HAP-1 (cell line): ENCODE measurements at regions not wholly inside any gene's neighbourhood (a gene's known extent, or its start where the extent isn't known, plus 50 kb on each side); places are given as distances from the start of the nearest gene placed in this dataset.

ENCODE experiments used
- DNase-seq, 2 experiments: peaks; one replicate each; pipeline ENCODE4 v3.0.0-alpha.2; 2016 to 2020; ENCODE audit warnings: low spot score in 2 of 2
- H3K27me3 ChIP-seq: fragments of 250-450 bp; sonication (Bioruptor Pico); 2 replicates; pipeline ENCODE4 v1.5.1; 2020; ENCODE audit warnings: low read depth, mild to moderate bottlenecking, moderate library complexity
- H3K36me3 ChIP-seq: fragments of 250-450 bp; sonication (Bioruptor Pico); replicated peaks from 2 replicates; pipeline ENCODE4 v1.5.1; 2020; ENCODE audit warnings: mild to moderate bottlenecking
- H3K4me1 ChIP-seq: fragments of 250-450 bp; sonication (Bioruptor Pico); 2 replicates; pipeline ENCODE4 v1.5.1; 2020; ENCODE audit warnings: mild to moderate bottlenecking
- H3K4me3 ChIP-seq: fragments of 250-450 bp; sonication (Bioruptor Pico); 2 replicates; pipeline ENCODE4 v1.5.1; 2020; ENCODE audit warnings: mild to moderate bottlenecking, moderate library complexity
- H3K9me3 ChIP-seq: fragments of 250-450 bp; sonication (Bioruptor Pico); 2 replicates; pipeline ENCODE4 v1.5.1; 2020; ENCODE audit warnings: mild to moderate bottlenecking, moderate library complexity
- in situ Hi-C: fragments of 300-500 bp; cut with MboI; formaldehyde crosslinking; loops from 3 replicates; pipeline ENCODE4 v1.14.3; 2020; ENCODE audit warnings: low sequenced_read_pairs, inconsistent platforms, mixed read lengths

- no peaks in the 10 kb centered on the region; the same call in 1 of the 2 replicates for H3K36me3 ChIP-seq
- no peak for DNase-seq
These were observed 98.9 kb downstream of the RPLP1 start for GRCh38 chr15:69551391-69552056.

GRCh38 chr15:69552057-69552815 is 99.6 kb downstream of the RPLP1 start:
- H3K4me1 ChIP-seq: peaks cover 29% of the 10 kb centered on the region
- no peaks in the 10 kb centered on the region for H3K27me3 ChIP-seq
- no peak overlapping the region for H3K4me3 ChIP-seq
- in situ Hi-C loops: no loop called here
- peaks cover 15% of the 10 kb centered on the region for H3K9me3 ChIP-seq
- H3K36me3 ChIP-seq: no peaks in the 10 kb centered on the region; the same call in 1 of the 2 replicates
- no peak for DNase-seq

More at GRCh38 chr15:69551391-69552056, 98.9 kb downstream of the RPLP1 start:
- Histone ChIP-seq H3K27me3 (no peaks in the 10 kb centered on the region), H3K9me3 (peaks cover 15% of the 10 kb centered on the region), H3K4me1 (peaks cover 23% of the 10 kb centered on the region), H3K4me3 (no peak overlapping the region)
- in situ Hi-C loops: no loop called here

DNA sequence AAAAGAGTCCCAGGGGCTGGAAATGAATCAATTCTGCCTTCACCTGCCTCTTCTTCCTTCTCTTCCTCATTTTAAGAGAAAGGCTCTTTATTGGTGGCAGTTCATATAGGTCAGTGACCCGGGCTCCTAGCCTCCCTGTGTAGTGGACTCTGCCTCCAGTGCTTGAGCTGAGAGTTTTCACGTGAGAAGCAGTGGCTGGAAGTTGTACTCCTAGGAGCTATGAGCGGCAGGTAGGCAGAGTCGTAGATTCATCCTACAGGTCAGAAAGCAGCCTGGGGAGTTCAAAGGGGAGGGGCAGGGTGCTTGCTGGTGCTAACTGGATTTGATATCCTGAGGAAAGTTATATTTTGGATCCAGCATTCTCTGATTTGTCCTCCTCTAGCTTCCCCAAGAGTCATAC is 101.1 kb downstream of the RPLP1 start:
- no peaks in the 10 kb centered on the region; the same call in 1 of the 2 replicates for H3K36me3 ChIP-seq
- peaks cover 38% of the 10 kb centered on the region for H3K4me1 ChIP-seq
- no peak for DNase-seq
- in situ Hi-C loops: no loop called here
- H3K9me3 ChIP-seq: peaks cover 15% of the 10 kb centered on the region
- no peak overlapping the region for H3K4me3 ChIP-seq
- H3K27me3 ChIP-seq: no peaks in the 10 kb centered on the region

DNA sequence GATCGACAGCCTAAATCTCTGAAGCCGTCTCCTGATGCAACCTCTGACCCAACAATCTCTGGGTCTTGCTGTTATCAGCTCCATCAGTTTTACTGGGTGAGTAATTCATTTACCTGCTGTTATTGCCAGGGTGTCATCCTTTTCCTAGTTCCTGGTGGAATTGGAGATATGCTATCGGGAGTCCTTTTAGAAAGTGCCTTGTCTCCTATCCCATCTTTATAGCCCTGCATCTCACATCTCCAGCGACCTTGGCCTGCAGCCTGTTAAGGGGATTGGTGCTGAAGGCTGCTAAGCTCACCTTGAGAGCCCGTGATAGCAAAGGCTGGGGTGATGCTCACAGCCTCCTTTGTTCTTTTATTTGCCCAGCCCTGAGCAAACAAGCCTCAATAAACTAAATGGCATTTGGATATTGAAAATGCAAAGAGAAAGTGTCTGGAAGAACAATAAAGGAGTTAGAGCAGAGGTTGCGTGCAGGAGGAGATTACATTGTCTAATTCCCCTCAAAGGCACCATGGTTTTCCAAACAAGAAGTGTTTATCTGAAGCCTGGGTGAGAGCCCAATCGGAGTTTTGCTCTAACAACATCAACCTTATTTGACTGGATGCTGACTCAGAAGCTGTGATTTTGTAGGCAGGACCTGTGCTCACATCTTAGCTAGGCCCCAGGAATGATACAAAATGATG is 101.8 kb downstream of the RPLP1 start:
- DNase-seq: peak; percentile 92 to 100
- in situ Hi-C loops: no loop called here
- Histone ChIP-seq H3K27me3 (no peaks in the 10 kb centered on the region), H3K4me1 (peaks cover 38% of the 10 kb centered on the region), H3K9me3 (peaks cover 15% of the 10 kb centered on the region), H3K4me3 (no peak overlapping the region), H3K36me3 (no peaks in the 10 kb centered on the region; the same call in 1 of the 2 replicates)

DNA sequence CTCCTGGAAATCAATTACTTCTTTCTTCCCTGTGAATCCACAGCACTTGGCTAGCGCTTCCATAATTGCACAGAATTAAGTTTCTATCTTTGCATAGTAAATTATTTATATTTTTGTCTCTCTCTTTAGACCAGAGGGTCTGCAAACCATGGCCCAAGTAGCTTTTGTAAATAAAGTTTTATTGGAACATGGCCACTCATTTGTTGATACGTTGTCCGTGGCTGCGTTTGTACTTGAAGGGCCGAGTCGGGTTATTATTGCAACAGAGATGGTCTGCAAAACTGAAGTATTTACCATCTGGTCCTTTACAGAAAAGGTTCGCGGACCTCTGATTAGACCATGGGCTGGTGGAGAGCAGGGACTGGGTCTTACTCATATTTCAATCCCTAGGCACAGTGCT is 102.5 kb downstream of the RPLP1 start:
- Histone ChIP-seq H3K9me3 (peaks cover 15% of the 10 kb centered on the region), H3K27me3 (no peaks in the 10 kb centered on the region), H3K36me3 (no peaks in the 10 kb centered on the region; the same call in 1 of the 2 replicates), H3K4me1 (peaks cover 38% of the 10 kb centered on the region), H3K4me3 (no peak overlapping the region)
- in situ Hi-C loops: no loop called here
- no peak for DNase-seq

- Histone ChIP-seq H3K4me3 (no peak overlapping the region), H3K9me3 (peaks cover 9% of the 10 kb centered on the region), H3K27me3 (no peaks in the 10 kb centered on the region), H3K36me3 (no peaks in the 10 kb centered on the region; the same call in 1 of the 2 replicates), H3K4me1 (peaks cover 38% of the 10 kb centered on the region)
- in situ Hi-C loops: no loop called here
- DNase-seq: no peak
These were observed 103.7 kb downstream of the RPLP1 start for GRCh38 chr15:69556344-69556743.

DNA sequence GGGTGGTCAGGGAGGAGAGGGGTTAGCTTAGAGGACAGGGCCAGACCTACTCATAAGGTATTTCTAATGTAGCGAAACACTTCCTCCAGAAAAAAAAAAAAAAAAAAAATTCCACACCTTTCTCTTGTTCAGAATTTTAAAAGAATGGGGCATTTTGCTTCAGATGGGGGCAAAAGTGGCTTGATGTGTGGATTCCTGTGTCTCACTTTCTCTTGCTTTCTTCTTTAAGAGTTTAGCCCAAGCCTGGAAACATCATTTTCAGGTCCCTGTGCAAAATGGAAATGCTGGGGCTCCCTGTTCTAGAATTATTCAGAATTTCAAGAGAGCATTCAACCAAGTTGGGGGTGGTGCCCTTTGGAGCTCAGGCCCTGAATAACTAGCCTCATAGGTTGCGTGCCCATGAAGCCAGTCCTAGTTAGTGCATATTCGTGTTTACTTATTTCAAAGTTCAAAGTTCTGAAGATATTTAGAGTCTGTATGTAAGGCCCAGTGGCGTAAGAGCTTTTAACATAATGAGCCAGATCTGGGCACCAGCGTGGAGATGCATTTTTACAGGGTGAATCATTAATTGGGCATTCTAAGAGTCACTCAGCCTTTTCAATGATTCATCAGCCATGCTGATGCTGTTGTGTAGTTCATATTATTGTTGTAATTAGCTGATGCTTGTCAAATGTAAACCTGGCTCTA is 104.5 kb downstream of the RPLP1 start:
- Histone ChIP-seq H3K4me1 (peaks cover 38% of the 10 kb centered on the region), H3K27me3 (no peaks in the 10 kb centered on the region), H3K9me3 (peaks cover 1% of the 10 kb centered on the region), H3K4me3 (no peak overlapping the region), H3K36me3 (no peaks in the 10 kb centered on the region; the same call in 1 of the 2 replicates)
- DNase-seq: peak; percentile 28
- in situ Hi-C loops: no loop called here

GRCh38 chr15:69557707-69558409 is 105.2 kb downstream of the RPLP1 start:
- Histone ChIP-seq H3K4me3 (no peak overlapping the region), H3K36me3 (no peaks in the 10 kb centered on the region; the same call in 1 of the 2 replicates), H3K27me3 (no peaks in the 10 kb centered on the region), H3K9me3 (no peaks in the 10 kb centered on the region), H3K4me1 (peaks cover 38% of the 10 kb centered on the region)
- in situ Hi-C loops: no loop called here
- peak; percentile 32 to 34 for DNase-seq

DNA sequence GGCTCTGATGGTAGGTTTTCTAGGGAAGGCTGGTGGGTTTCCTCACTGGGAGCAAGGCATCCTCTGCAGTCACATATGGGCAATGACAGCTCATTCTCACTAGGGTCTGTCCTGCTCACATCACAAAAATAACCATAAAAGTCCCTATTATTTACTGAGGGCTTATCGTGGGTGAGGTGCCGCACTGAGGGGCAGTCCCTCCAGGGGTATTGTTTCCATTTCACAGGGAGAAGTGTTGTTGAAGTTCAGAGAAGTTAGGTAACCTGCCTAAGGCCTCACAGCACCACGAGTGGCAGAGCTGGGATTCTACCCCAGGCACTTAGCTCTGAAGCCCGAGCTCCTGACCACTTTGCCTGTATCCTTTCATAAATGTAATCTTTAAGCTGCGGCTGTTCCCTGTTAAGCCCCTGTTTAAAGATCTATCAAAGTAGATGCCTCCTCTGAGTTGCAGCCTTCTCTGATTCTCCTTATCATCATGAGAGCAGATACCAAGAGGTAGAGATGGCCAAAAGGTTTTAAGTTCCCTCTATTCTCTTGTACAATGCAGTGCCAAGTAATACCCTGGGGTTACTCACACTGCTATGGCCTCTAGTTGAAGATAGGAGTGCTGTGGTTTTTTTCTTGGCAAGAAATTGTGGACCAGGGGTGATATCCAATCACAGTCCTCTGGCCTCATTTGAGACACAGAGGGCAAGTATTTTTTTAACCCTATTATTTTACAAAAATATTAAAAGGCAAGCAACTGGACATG is 107.0 kb downstream of the RPLP1 start:
- H3K36me3 ChIP-seq: no peaks in the 10 kb centered on the region; the same call in 1 of the 2 replicates
- H3K4me1 ChIP-seq: peaks cover 28% of the 10 kb centered on the region
- DNase-seq: no peak
- H3K4me3 ChIP-seq: no peak overlapping the region
- H3K9me3 ChIP-seq: no peaks in the 10 kb centered on the region
- in situ Hi-C loops: no loop called here
- H3K27me3 ChIP-seq: no peaks in the 10 kb centered on the region

- in situ Hi-C loops: no loop called here
- peaks cover 15% of the 10 kb centered on the region for H3K4me1 ChIP-seq
- no peaks in the 10 kb centered on the region for H3K36me3 ChIP-seq
- H3K27me3 ChIP-seq: no peaks in the 10 kb centered on the region
- no peak overlapping the region for H3K4me3 ChIP-seq
- DNase-seq: no peak
- H3K9me3 ChIP-seq: no peaks in the 10 kb centered on the region
These were observed 108.6 kb downstream of the RPLP1 start for GRCh38 chr15:69561071-69561784.

- Histone ChIP-seq H3K9me3 (no peaks in the 10 kb centered on the region), H3K36me3 (no peaks in the 10 kb centered on the region), H3K27me3 (no peaks in the 10 kb centered on the region), H3K4me1 (peaks cover 11% of the 10 kb centered on the region), H3K4me3 (no peak overlapping the region)
- no peak for DNase-seq
- in situ Hi-C loops: no loop called here
These were observed 109.5 kb downstream of the RPLP1 start for GRCh38 chr15:69562116-69562515.

DNA sequence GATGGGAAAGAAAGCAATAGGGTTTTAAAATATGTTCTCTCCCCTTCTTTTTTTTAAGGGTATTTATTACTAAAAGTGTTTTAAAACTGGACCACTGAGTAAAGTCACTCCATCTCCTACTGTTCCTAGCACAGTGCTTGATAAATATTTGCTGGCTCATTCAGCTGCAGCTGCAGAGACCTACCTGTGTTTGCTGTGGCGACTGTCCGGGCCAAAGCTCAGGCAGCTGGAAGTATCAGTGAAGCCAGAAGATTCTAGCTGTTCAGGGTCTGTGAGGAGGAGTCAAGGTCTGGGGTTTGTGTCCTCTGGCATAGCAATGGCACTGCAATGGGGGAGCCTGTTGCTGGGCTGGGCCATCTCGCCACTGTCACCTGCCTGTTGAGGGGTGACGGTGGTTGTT is 109.9 kb downstream of the RPLP1 start:
- Histone ChIP-seq H3K4me1 (peaks cover 6% of the 10 kb centered on the region), H3K4me3 (no peak overlapping the region), H3K9me3 (no peaks in the 10 kb centered on the region), H3K36me3 (no peaks in the 10 kb centered on the region), H3K27me3 (no peaks in the 10 kb centered on the region)
- DNase-seq: no peak
- in situ Hi-C loops: no loop called here
